GM23338 (cell line): ENCODE measurements at regions not wholly inside any gene's neighbourhood (a gene's known extent, or its start where the extent isn't known, plus 50 kb on each side); places are given as distances from the start of the nearest gene placed in this dataset.

Experiments used
- CREB1 ChIP-seq: fragments of 250-450 bp; sonication (Bioruptor Pico); IDR thresholded peaks from 2 replicates; pipeline ENCODE4 v1.5.0; 2020; ENCODE audit warnings: low read depth, mild to moderate bottlenecking, moderate library complexity
- EZH2 ChIP-seq: fragments of 200-600 bp; sonication (generic); IDR thresholded peaks from one replicate; pipeline ENCODE4 v1.8.0; 2017; ENCODE audit warnings: antibody characterized with exemption, mild to moderate bottlenecking, low read depth; ENCODE audit not compliant: unreplicated experiment
- EZH2phosphoT487 ChIP-seq: fragments of 200-600 bp; sonication (generic); IDR thresholded peaks from one replicate; pipeline ENCODE4 v1.8.1; 2018; ENCODE audit warnings: antibody characterized with exemption; ENCODE audit not compliant: unreplicated experiment
- POLR2AphosphoS5 ChIP-seq: IDR thresholded peaks from 2 replicates; pipeline ENCODE4 v1.6.1; 2016; ENCODE audit warnings: antibody characterized with exemption, low read depth
- REST ChIP-seq: IDR thresholded peaks from one replicate; pipeline ENCODE4 v1.6.1; 2018; ENCODE audit warnings: antibody characterized with exemption; ENCODE audit not compliant: unreplicated experiment
- TF ChIP-seq, protein P1 (sequence below), 2 experiments: fragments of 200-600 bp in 1 of 2; sonication (generic) in 1 of 2; conservative IDR thresholded peaks; 2 replicates each; pipeline versions ENCODE4 v1.5.1 to v1.6.1; 2016 to 2017; ENCODE audit warnings: antibody characterized with exemption in 2 of 2, low read depth in 2 of 2, mild to moderate bottlenecking in 2 of 2, moderate library complexity in 1 of 2

- TF ChIP-seq, protein P1, sequence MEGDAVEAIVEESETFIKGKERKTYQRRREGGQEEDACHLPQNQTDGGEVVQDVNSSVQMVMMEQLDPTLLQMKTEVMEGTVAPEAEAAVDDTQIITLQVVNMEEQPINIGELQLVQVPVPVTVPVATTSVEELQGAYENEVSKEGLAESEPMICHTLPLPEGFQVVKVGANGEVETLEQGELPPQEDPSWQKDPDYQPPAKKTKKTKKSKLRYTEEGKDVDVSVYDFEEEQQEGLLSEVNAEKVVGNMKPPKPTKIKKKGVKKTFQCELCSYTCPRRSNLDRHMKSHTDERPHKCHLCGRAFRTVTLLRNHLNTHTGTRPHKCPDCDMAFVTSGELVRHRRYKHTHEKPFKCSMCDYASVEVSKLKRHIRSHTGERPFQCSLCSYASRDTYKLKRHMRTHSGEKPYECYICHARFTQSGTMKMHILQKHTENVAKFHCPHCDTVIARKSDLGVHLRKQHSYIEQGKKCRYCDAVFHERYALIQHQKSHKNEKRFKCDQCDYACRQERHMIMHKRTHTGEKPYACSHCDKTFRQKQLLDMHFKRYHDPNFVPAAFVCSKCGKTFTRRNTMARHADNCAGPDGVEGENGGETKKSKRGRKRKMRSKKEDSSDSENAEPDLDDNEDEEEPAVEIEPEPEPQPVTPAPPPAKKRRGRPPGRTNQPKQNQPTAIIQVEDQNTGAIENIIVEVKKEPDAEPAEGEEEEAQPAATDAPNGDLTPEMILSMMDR (conservative IDR thresholded peaks at IDR 0.05; ENCODE audit: low read depth in 2 of 2), result no peak
- TF ChIP-seq EZH2 (no peak), EZH2phosphoT487 (no peak), POLR2AphosphoS5 (no peak), REST (no peak), CREB1 (CRISPR knock-in tag) (no peak)
Observed at GRCh38 chr1:57621776-57622175, 197.9 kb upstream of the DAB1 start.
